GM12875 (cell line): ENCODE measurements at regions not wholly inside any gene's neighbourhood (a gene's known extent, or its start where the extent isn't known, plus 50 kb on each side); places are given as distances from the start of the nearest gene placed in this dataset.

Experiments
- H3K4me3 ChIP-seq: one replicate; pipeline ENCODE4 v1.5.1; 2011; ENCODE audit warnings: low read depth, low read length, control low read depth
- CTCF ChIP-seq: IDR thresholded peaks from 2 replicates; pipeline ENCODE4 v1.5.1; 2011; ENCODE audit warnings: low read depth, mild to moderate bottlenecking, control low read depth, inconsistent platforms, low read length, moderate library complexity, borderline replicate concordance; ENCODE audit not compliant: insufficient read depth

GRCh38 chr20:39857187-39857586 is 831.8 kb downstream of the MAFB start:
- no peak for TF ChIP-seq CTCF
- H3K4me3 ChIP-seq: no peak overlapping the region

- TF ChIP-seq CTCF: no peak
- no peak overlapping the region for H3K4me3 ChIP-seq
Observed at GRCh38 chr20:39855799-39856198, 833.2 kb downstream of the MAFB start.

GRCh38 chr20:39855056-39855455 is 834.0 kb downstream of the MAFB start:
- no peak overlapping the region for H3K4me3 ChIP-seq
- TF ChIP-seq CTCF: no peak

- no peak for TF ChIP-seq CTCF
- H3K4me3 ChIP-seq: no peak overlapping the region
Observed at GRCh38 chr20:39853636-39854035, 835.4 kb downstream of the MAFB start.

GRCh38 chr20:39853050-39853449 is 836.0 kb downstream of the MAFB start:
- no peak overlapping the region for H3K4me3 ChIP-seq
- no peak for TF ChIP-seq CTCF

GRCh38 chr20:39851459-39851858 is 837.6 kb downstream of the MAFB start:
- no peak overlapping the region for H3K4me3 ChIP-seq
- TF ChIP-seq CTCF: no peak

- H3K4me3 ChIP-seq: no peak overlapping the region
- TF ChIP-seq CTCF: no peak
Observed at GRCh38 chr20:39850821-39851330, 838.2 kb downstream of the MAFB start.
